K562 (cell line): ENCODE measurements at regions not wholly inside any gene's neighbourhood (a gene's known extent, or its start where the extent isn't known, plus 50 kb on each side); places are given as distances from the start of the nearest gene placed in this dataset.

Source experiments
- ATAC-seq: fragments of 200-7000 bp; cut with Tn5 transposase; 3 replicates; pipeline ENCODE4 v1.9.1; 2020; ENCODE audit warnings: moderate library complexity
- BruUV-seq: library from RNA; stranded (reverse); fragments of 400-500 nt; replicated peaks from 2 replicates; lab custom pipeline; 2021; lab: Mats Ljungman, UMichigan
- CTCF ChIA-PET: fragments of 300-600 bp; formaldehyde crosslinking; extraction: SDS; loops from one replicate; lab custom pipeline; 2021; ENCODE audit warnings: low intra/inter-chr PET ratio; lab: Yijun Ruan, JAX
- POLR2A ChIA-PET: fragments of 300-600, 350-650 bp; sonication (Branson Sonifier 250); formaldehyde crosslinking; extraction: SDS; loops from one replicate; lab custom pipeline; 2021; ENCODE audit warnings: antibody characterized with exemption, inconsistent platforms; lab: Yijun Ruan, JAX
- DNase-seq, 4 experiments: peaks; one replicate each; pipeline versions ENCODE4 v3.0.0 to v3.0.0-alpha.2; 2011 to 2018; ENCODE audit warnings: low spot score in 3 of 4, mixed read lengths in 3 of 4; ENCODE audit errors: extremely low read depth in 1 of 4
- FAIRE-seq: peaks from 2 replicates; lab custom pipeline; 2011; peaks lifted over from hg19 to GRCh38; lab: Jason Lieb, UNC
- H2AFZ ChIP-seq: 2 replicates; pipeline ENCODE4 v1.6.0; 2011; ENCODE audit warnings: low read depth, low read length, control low read depth, inconsistent platforms
- H3K27ac ChIP-seq: fragments of 200-600 bp; 3 replicates; pipeline ENCODE4 v1.8.0; 2011; ENCODE audit warnings: low read depth, mild to moderate bottlenecking, control low read depth, inconsistent platforms, low read length, moderate library complexity, mixed read lengths; ENCODE audit errors: extremely low read depth
- H3K27me3 ChIP-seq, 2 experiments: fragments of 300-600 bp in 1 of 2; 2 replicates in 1 of 2; 3 replicates in 1 of 2; pipeline versions ENCODE4 v1.6.0 to v1.8.0; 2011; ENCODE audit warnings: inconsistent platforms in 2 of 2, low read length in 2 of 2, mild to moderate bottlenecking in 1 of 2, mixed read lengths in 1 of 2, moderate library complexity in 1 of 2; ENCODE audit not compliant: control insufficient read depth in 2 of 2, insufficient read depth in 2 of 2
- H3K36me3 ChIP-seq: fragments of 300-600 bp; 3 replicates; pipeline ENCODE4 v1.8.0; 2011; ENCODE audit warnings: mild to moderate bottlenecking, low read length, inconsistent platforms; ENCODE audit not compliant: control insufficient read depth, insufficient read depth
- H3K4me1 ChIP-seq, 2 experiments: fragments of 200-600 bp in 1 of 2; replicated peaks in 1 of 2; 2 replicates in 1 of 2; 3 replicates in 1 of 2; pipeline versions ENCODE4 v1.5.1 to v1.8.0; 2011; ENCODE audit warnings: inconsistent platforms in 2 of 2, low read length in 2 of 2, mild to moderate bottlenecking in 1 of 2, mixed read lengths in 1 of 2, moderate library complexity in 1 of 2; ENCODE audit not compliant: control insufficient read depth in 2 of 2, insufficient read depth in 2 of 2
- H3K4me2 ChIP-seq: 2 replicates; pipeline ENCODE4 v1.6.1; 2011; ENCODE audit warnings: low read length, control low read depth, inconsistent platforms, mixed read lengths; ENCODE audit not compliant: insufficient read depth
- H3K4me3 ChIP-seq: fragments of 200-600 bp; sonication (generic), shearing (Covaris generic); 2 replicates; pipeline ENCODE4 v1.5.1; 2016; ENCODE audit warnings: control low read depth, inconsistent platforms
- H3K79me2 ChIP-seq: fragments of 200-600 bp; 3 replicates; pipeline ENCODE4 v1.8.0; 2011; ENCODE audit warnings: low read length, inconsistent platforms; ENCODE audit not compliant: control insufficient read depth, insufficient read depth
- H3K9ac ChIP-seq, 2 experiments: 2 replicates each; pipeline versions ENCODE4 v1.6.0 to v1.6.1; 2011; ENCODE audit warnings: low read depth in 2 of 2, low read length in 2 of 2, control low read depth in 1 of 2, inconsistent platforms in 1 of 2, mild to moderate bottlenecking in 1 of 2, mixed read lengths in 1 of 2; ENCODE audit not compliant: insufficient read depth in 1 of 2
- H3K9me1 ChIP-seq: one replicate; pipeline ENCODE4 v1.6.0; 2011; ENCODE audit warnings: inconsistent platforms, mild to moderate bottlenecking, low read length, moderate library complexity; ENCODE audit not compliant: control insufficient read depth, insufficient read depth
- H3K9me3 ChIP-seq: replicated peaks from 2 replicates; pipeline ENCODE4 v1.5.1; 2011; ENCODE audit warnings: low read depth, low read length, inconsistent platforms; ENCODE audit not compliant: control insufficient read depth, insufficient read depth
- H4K20me1 ChIP-seq: replicated peaks from 2 replicates; pipeline ENCODE4 v1.6.1; 2011; ENCODE audit warnings: low read length, inconsistent platforms, mixed read lengths; ENCODE audit not compliant: control insufficient read depth, insufficient read depth
- CCAR2 ChIP-seq: fragments of 200-400 bp; formaldehyde crosslinking; IDR thresholded peaks from 2 replicates; pipeline ENCODE4 v1.6.1; 2017; ENCODE audit warnings: mild to moderate bottlenecking, low read depth, low read length
- KHSRP ChIP-seq: fragments of 450-650 bp; IDR thresholded peaks from 2 replicates; pipeline ENCODE4 v1.6.1; 2017
- NUFIP1 ChIP-seq: fragments of 450-650 bp; IDR thresholded peaks from 2 replicates; pipeline ENCODE4 v1.6.1; 2018; ENCODE audit not compliant: partially characterized antibody
- PHTF2 ChIP-seq: fragments of 250-450 bp; sonication (Bioruptor Pico); IDR thresholded peaks from 2 replicates; pipeline ENCODE4 v1.5.0; 2021; ENCODE audit warnings: mild to moderate bottlenecking
- POLR2G ChIP-seq: fragments of 200-400 bp; formaldehyde crosslinking; IDR thresholded peaks from 2 replicates; pipeline ENCODE4 v1.6.1; 2017; ENCODE audit warnings: low read depth, mild to moderate bottlenecking, antibody characterized with exemption, low read length, moderate library complexity
- ZNF696 ChIP-seq: fragments of 250-450 bp; sonication (Bioruptor Pico); conservative IDR thresholded peaks from 2 replicates; pipeline ENCODE4 v1.4.0; 2020; ENCODE audit warnings: mild to moderate bottlenecking, moderate library complexity
- ZNF707 ChIP-seq: fragments of 250-450 bp; sonication (Bioruptor Pico); conservative IDR thresholded peaks from 2 replicates; pipeline ENCODE4 v1.8.0; 2022; ENCODE audit warnings: inconsistent platforms, mild to moderate bottlenecking, moderate library complexity
- ZNF766 ChIP-seq: fragments of 200-800 bp; sonication (Bioruptor generic); conservative IDR thresholded peaks from 2 replicates; pipeline ENCODE4 v1.6.1; 2016; ENCODE audit warnings: missing genetic modification characterization, missing compliant biosample characterization
- WGBS: fragments of 100-300 bp; shearing (Covaris generic); methylation state at CpG from one replicate; pipeline ENCODE4 v1.1.6; 2016; ENCODE audit warnings: low coverage, mixed read lengths; ENCODE audit not compliant: insufficient coverage; ENCODE audit errors: missing lambda C conversion rate; 5-methylcytosine and 5-hydroxymethylcytosine counted together
- in situ Hi-C: fragments of 300-500 bp; cut with MboI; formaldehyde crosslinking; loops from 4 replicates; pipeline ENCODE4 v1.15.0; 2018; ENCODE audit warnings: inconsistent platforms, mixed read lengths
- intact Hi-C: fragments of 100-400 bp; cut with micrococcal nuclease; formaldehyde crosslinking; loops from 2 replicates; pipeline ENCODE4 v1.14.2; 2022
- TF ChIP-seq, protein P1 (sequence below): fragments of 450-650 bp; IDR thresholded peaks from 2 replicates; pipeline ENCODE4 v1.6.1; 2016; ENCODE audit warnings: antibody characterized with exemption
- TF ChIP-seq, protein P2 (sequence below): sonication (generic); formaldehyde crosslinking; IDR thresholded peaks from 2 replicates; pipeline ENCODE4 v1.8.1; 2022; ENCODE audit warnings: missing genetic modification reagents

DNA sequence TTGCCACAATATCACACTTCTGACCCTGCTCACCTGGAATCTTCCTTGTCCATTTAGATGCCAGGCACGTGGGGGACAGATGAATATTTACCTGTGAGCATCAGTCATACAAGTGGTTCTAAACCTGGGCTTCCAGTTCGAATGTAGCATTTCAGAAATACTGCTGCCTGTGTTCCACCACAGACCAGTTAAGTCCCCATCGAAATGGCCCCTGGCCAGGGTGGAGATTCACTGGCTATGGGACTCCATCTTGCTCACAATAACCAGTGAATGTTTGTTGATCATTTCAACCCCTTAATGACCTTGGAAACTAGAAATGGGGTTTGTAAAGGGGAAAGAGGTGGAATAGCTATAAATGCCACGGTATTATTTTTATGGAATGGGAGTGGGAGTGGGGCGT, 73.8 kb downstream of the CLDN34 start (continued):
- no peak for TF ChIP-seq POLR2G
- no peak for TF ChIP-seq ZNF696
- TF ChIP-seq CCAR2: no peak
- TF ChIP-seq ZNF707 (CRISPR knock-in tag): no peak
- TF ChIP-seq, protein P1, sequence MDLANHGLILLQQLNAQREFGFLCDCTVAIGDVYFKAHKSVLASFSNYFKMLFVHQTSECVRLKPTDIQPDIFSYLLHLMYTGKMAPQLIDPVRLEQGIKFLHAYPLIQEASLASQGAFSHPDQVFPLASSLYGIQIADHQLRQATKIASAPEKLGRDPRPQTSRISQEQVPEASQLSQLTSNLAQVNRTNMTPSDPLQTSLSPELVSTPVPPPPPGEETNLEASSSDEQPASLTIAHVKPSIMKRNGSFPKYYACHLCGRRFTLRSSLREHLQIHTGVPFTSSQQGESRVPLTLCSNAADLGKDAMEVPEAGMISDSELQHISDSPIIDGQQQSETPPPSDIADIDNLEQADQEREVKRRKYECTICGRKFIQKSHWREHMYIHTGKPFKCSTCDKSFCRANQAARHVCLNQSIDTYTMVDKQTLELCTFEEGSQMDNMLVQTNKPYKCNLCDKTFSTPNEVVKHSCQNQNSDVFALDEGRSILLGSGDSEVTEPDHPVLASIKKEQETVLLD: no peak
- TF ChIP-seq, protein P2, sequence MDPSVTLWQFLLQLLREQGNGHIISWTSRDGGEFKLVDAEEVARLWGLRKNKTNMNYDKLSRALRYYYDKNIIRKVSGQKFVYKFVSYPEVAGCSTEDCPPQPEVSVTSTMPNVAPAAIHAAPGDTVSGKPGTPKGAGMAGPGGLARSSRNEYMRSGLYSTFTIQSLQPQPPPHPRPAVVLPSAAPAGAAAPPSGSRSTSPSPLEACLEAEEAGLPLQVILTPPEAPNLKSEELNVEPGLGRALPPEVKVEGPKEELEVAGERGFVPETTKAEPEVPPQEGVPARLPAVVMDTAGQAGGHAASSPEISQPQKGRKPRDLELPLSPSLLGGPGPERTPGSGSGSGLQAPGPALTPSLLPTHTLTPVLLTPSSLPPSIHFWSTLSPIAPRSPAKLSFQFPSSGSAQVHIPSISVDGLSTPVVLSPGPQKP (CRISPR knock-in tag): no peak
- TF ChIP-seq ZNF766 (CRISPR knock-in tag): no peak
- TF ChIP-seq NUFIP1: no peak
- TF ChIP-seq, all 486 proteins: peak for 0

DNA sequence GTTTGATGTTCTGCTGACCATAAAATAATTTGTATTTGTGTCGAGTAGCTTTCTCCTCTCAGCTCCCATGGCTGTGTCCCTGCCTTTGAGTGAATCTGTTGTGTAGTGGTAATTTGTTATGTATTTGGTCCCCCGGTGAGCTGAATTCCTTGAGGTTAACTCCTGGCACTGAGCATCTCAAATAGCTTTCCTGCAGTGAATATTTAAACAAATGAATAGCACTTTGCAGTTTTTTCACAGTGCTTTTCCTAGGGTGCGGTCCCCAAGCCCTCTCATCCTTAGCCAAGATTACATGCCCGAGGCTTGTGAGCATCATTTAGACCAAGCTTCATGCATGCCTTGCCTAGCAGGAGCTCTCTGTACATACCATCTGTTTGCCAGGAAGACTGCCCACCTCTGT, 74.2 kb downstream of the CLDN34 start:
- intact Hi-C loops (no loop called here), in situ Hi-C loops (no loop called here)
- Histone ChIP-seq H3K79me2 (no peaks in the 10 kb centered on the region), H3K36me3 (no peaks in the 10 kb centered on the region), H3K4me3 (no peak overlapping the region), H3K27ac (no peak overlapping the region), H3K9me3 (no peaks in the 10 kb centered on the region), H3K9ac (no peak overlapping the region), H3K27me3 (peaks cover 0 to 14% of the 10 kb centered on the region in 2 experiments; a peak in 1 of 5 replicates), H2AFZ (no peak overlapping the region), H3K9me1 (no peaks in the 10 kb centered on the region), H3K4me1 (no peaks in the 10 kb centered on the region; a peak in 1 of 5 replicates), H3K4me2 (no peak overlapping the region), H4K20me1 (0 out of 2 replicates have a peak, but pooled peaks cover 4% of the 10 kb centered on the region)
- FAIRE-seq (no peak), DNase-seq (no peak), ATAC-seq (no peak)
- WGBS: 0% methylated on average over 4 of the region's 4 CpGs
- ChIA-PET CTCF (no interaction called here), POLR2A (no interaction called here)
- no TSS peak for BruUV-seq
- no peak for TF ChIP-seq PHTF2 (CRISPR knock-in tag)
- no peak for TF ChIP-seq KHSRP
